HCT116 (cell line): ENCODE measurements at regions not wholly inside any gene's neighbourhood (a gene's known extent, or its start where the extent isn't known, plus 50 kb on each side); places are given as distances from the start of the nearest gene placed in this dataset.

Experiments used
- CEBPB ChIP-seq: IDR thresholded peaks from 2 replicates; pipeline ENCODE4 v1.6.1; 2012; ENCODE audit warnings: low read depth
- CTCF ChIP-seq, 3 experiments: fragments of 200-600 bp in 1 of 3; sonication (generic) in 1 of 3; IDR thresholded peaks in 2 of 3; conservative IDR thresholded peaks in 1 of 3; 2 replicates each; pipeline ENCODE4 v1.5.1; 2012 to 2017; ENCODE audit warnings: low read depth in 2 of 3, low read length in 2 of 3, antibody characterized with exemption in 1 of 3, borderline replicate concordance in 1 of 3, control low read depth in 1 of 3, mild to moderate bottlenecking in 1 of 3, mixed read lengths in 1 of 3, mixed run types in 1 of 3, moderate library complexity in 1 of 3; ENCODE audit not compliant: insufficient read depth in 1 of 3
- POLR2AphosphoS5 ChIP-seq: IDR thresholded peaks from 2 replicates; pipeline ENCODE4 v1.6.1; 2011; ENCODE audit warnings: mild to moderate bottlenecking, low read depth, low read length, moderate library complexity
- RAD21 ChIP-seq: IDR thresholded peaks from 2 replicates; pipeline ENCODE4 v1.6.1; 2012; ENCODE audit warnings: low read depth, mild to moderate bottlenecking
- ZFX ChIP-seq: fragments of 450-650 bp; IDR thresholded peaks from 2 replicates; pipeline ENCODE4 v1.6.1; 2017
- TF ChIP-seq, protein P1 (sequence below): IDR thresholded peaks from 2 replicates; pipeline ENCODE4 v1.6.1; 2012
- TF ChIP-seq, protein P2 (sequence below): IDR thresholded peaks from 2 replicates; pipeline ENCODE4 v1.6.1; 2012; ENCODE audit warnings: low read depth

DNA sequence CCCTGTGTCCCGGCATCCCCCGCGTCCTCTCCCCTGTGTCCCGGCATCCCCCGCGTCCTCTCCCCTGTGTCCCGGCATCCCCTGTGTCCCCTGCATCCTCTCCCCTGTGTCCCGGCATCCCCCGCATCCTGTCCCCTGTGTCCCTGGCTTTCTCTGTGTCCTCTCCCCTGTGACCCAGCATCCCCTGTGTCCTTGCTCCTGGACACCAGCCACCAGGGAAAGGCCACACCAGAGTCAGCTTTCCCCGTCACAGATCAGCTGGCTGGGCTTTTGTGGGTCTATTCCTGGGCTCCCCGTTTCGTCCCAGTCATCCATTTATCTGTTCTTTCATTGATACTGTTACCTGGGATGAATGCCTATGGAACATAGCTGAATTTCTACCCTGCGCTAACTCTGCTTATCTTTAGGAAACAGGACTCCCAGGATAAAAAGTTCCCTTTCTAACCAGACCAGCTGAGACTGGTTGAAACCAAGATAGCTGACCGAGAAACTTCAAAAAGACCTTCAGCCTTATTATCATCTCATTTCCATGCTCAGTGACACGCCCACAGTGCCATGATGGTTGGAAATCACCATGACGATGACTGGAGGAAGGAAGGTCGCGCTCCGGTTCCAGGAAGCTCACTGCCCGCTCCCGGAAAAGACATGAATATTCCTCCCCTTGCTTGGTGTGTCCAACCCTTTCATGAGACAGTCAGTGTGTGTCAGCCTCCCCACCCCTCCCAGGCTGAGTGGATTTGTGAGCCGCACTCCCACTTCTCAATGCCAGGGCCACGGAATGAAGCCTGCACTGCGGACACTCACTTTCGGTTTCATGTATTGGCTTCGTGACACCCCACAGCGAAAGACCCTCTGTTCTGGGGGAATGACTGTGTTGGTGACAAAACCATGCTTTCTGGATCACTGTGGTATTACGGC is 276.4 kb upstream of the SFSWAP start:
- TF ChIP-seq ZFX, result no peak
- no peak for TF ChIP-seq CTCF (IDR thresholded peaks at IDR 0.05 in 2 of 3, conservative IDR thresholded peaks at IDR 0.05 in 1 of 3; ENCODE audit: borderline replicate concordance in 1 of 3, insufficient read depth in 1 of 3, low read depth in 2 of 3, low read length in 2 of 3)
- TF ChIP-seq CEBPB, result no peak
- no peak for TF ChIP-seq POLR2AphosphoS5
- TF ChIP-seq RAD21, result no peak
- TF ChIP-seq, protein P1, sequence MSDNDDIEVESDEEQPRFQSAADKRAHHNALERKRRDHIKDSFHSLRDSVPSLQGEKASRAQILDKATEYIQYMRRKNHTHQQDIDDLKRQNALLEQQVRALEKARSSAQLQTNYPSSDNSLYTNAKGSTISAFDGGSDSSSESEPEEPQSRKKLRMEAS, result no peak
- TF ChIP-seq, protein P2, sequence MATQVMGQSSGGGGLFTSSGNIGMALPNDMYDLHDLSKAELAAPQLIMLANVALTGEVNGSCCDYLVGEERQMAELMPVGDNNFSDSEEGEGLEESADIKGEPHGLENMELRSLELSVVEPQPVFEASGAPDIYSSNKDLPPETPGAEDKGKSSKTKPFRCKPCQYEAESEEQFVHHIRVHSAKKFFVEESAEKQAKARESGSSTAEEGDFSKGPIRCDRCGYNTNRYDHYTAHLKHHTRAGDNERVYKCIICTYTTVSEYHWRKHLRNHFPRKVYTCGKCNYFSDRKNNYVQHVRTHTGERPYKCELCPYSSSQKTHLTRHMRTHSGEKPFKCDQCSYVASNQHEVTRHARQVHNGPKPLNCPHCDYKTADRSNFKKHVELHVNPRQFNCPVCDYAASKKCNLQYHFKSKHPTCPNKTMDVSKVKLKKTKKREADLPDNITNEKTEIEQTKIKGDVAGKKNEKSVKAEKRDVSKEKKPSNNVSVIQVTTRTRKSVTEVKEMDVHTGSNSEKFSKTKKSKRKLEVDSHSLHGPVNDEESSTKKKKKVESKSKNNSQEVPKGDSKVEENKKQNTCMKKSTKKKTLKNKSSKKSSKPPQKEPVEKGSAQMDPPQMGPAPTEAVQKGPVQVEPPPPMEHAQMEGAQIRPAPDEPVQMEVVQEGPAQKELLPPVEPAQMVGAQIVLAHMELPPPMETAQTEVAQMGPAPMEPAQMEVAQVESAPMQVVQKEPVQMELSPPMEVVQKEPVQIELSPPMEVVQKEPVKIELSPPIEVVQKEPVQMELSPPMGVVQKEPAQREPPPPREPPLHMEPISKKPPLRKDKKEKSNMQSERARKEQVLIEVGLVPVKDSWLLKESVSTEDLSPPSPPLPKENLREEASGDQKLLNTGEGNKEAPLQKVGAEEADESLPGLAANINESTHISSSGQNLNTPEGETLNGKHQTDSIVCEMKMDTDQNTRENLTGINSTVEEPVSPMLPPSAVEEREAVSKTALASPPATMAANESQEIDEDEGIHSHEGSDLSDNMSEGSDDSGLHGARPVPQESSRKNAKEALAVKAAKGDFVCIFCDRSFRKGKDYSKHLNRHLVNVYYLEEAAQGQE, result no peak
